WTC11 (cell line): ENCODE measurements at regions not wholly inside any gene's neighbourhood (a gene's known extent, or its start where the extent isn't known, plus 50 kb on each side); places are given as distances from the start of the nearest gene placed in this dataset.

Experiments used
- ATAC-seq: fragments of 200-7000 bp; cut with Tn5 transposase; 2 replicates; pipeline ENCODE4 v1.10.0; 2021; ENCODE audit warnings: mild to moderate bottlenecking, moderate library complexity
- CTCF ChIA-PET: fragments of 300-600 bp; sonication (Branson Sonifier 250); formaldehyde crosslinking; loops from one replicate; lab custom pipeline; 2021; ENCODE audit warnings: antibody characterized with exemption; lab: Charles Lee
- POLR2A ChIA-PET: fragments of 350-600 bp; sonication (Branson Sonifier 250); formaldehyde crosslinking; loops from one replicate; lab custom pipeline; 2021; ENCODE audit warnings: antibody characterized with exemption; lab: Charles Lee
- DNase-seq: peaks from one replicate; pipeline ENCODE4 v3.0.0; 2021; ENCODE audit warnings: low spot score
- H3K27ac Mint-ChIP-seq: 2 replicates; pipeline ENCODE4 v1.8.0; 2021; ENCODE audit warnings: mixed read lengths
- H3K27me3 Mint-ChIP-seq: 2 replicates; pipeline ENCODE4 v1.8.0; 2021; ENCODE audit warnings: low read depth, mild to moderate bottlenecking, moderate library complexity, mixed read lengths
- H3K36me3 Mint-ChIP-seq: 2 replicates; pipeline ENCODE4 v1.8.0; 2021; ENCODE audit warnings: mixed read lengths
- H3K4me1 Mint-ChIP-seq: 2 replicates; pipeline ENCODE4 v1.8.0; 2022; ENCODE audit warnings: mixed read lengths
- H3K4me3 Mint-ChIP-seq: 2 replicates; pipeline ENCODE4 v1.8.0; 2021; ENCODE audit warnings: mild to moderate bottlenecking, moderate library complexity, mixed read lengths
- H3K9me3 Mint-ChIP-seq: 2 replicates; pipeline ENCODE4 v1.8.0; 2021; ENCODE audit warnings: mixed read lengths
- AR ChIP-seq: fragments of 250-450 bp; sonication (Bioruptor Pico); IDR thresholded peaks from 2 replicates; pipeline ENCODE4 v1.9.0; 2021; ENCODE audit warnings: mild to moderate bottlenecking
- ARID4B ChIP-seq: sonication (generic); formaldehyde crosslinking; IDR thresholded peaks from 2 replicates; pipeline ENCODE4 v1.8.0; 2023; ENCODE audit warnings: missing genetic modification reagents, mild to moderate bottlenecking, borderline replicate concordance
- EMX1 ChIP-seq: fragments of 250-450 bp; sonication (Bioruptor Pico); IDR thresholded peaks from 2 replicates; pipeline ENCODE4 v1.8.0; 2021; ENCODE audit warnings: mild to moderate bottlenecking
- FOXJ3 ChIP-seq: sonication (generic); formaldehyde crosslinking; IDR thresholded peaks from 2 replicates; pipeline ENCODE4 v1.9.0; 2021; ENCODE audit warnings: missing genetic modification reagents, mild to moderate bottlenecking, borderline replicate concordance
- FOXP1 ChIP-seq: sonication (generic); formaldehyde crosslinking; IDR thresholded peaks from 2 replicates; pipeline ENCODE4 v1.8.0; 2022; ENCODE audit warnings: missing genetic modification reagents, mild to moderate bottlenecking, moderate library complexity, borderline replicate concordance
- GABPB1 ChIP-seq: sonication (generic); formaldehyde crosslinking; IDR thresholded peaks from 2 replicates; pipeline ENCODE4 v1.8.1; 2023; ENCODE audit warnings: mild to moderate bottlenecking, missing genetic modification reagents
- NR3C1 ChIP-seq: sonication (generic); formaldehyde crosslinking; conservative IDR thresholded peaks from 2 replicates; pipeline ENCODE4 v1.8.1; 2023; ENCODE audit warnings: low read depth, mild to moderate bottlenecking, missing genetic modification reagents
- OVOL2 ChIP-seq: fragments of 250-450 bp; sonication (Bioruptor Pico); IDR thresholded peaks from 2 replicates; pipeline ENCODE4 v1.9.0; 2021; ENCODE audit warnings: mild to moderate bottlenecking, borderline replicate concordance
- PRDM15 ChIP-seq: sonication (generic); formaldehyde crosslinking; IDR thresholded peaks from 2 replicates; pipeline ENCODE4 v1.8.0; 2022; ENCODE audit warnings: missing genetic modification reagents
- SMAD4 ChIP-seq: sonication (generic); formaldehyde crosslinking; IDR thresholded peaks from 2 replicates; pipeline ENCODE4 v1.8.0; 2022; ENCODE audit warnings: mild to moderate bottlenecking, missing genetic modification reagents
- SP1 ChIP-seq: sonication (generic); formaldehyde crosslinking; conservative IDR thresholded peaks from 2 replicates; pipeline ENCODE4 v1.8.1; 2022; ENCODE audit warnings: missing genetic modification reagents
- TEAD1 ChIP-seq: sonication (generic); formaldehyde crosslinking; IDR thresholded peaks from 2 replicates; pipeline ENCODE4 v1.8.0; 2022; ENCODE audit warnings: mild to moderate bottlenecking, missing genetic modification reagents
- TEAD4 ChIP-seq: sonication (generic); formaldehyde crosslinking; IDR thresholded peaks from 2 replicates; pipeline ENCODE4 v1.8.0; 2022; ENCODE audit warnings: mild to moderate bottlenecking, missing genetic modification reagents
- TP53 ChIP-seq: sonication (generic); formaldehyde crosslinking; IDR thresholded peaks from 2 replicates; pipeline ENCODE4 v1.8.1; 2023; ENCODE audit warnings: mild to moderate bottlenecking, missing genetic modification reagents
- ZNF121 ChIP-seq: sonication (generic); formaldehyde crosslinking; IDR thresholded peaks from 2 replicates; pipeline ENCODE4 v1.8.0; 2023; ENCODE audit warnings: missing genetic modification reagents
- ZNF219 ChIP-seq: sonication (generic); formaldehyde crosslinking; IDR thresholded peaks from 2 replicates; pipeline ENCODE4 v1.8.0; 2023; ENCODE audit warnings: missing genetic modification reagents, mild to moderate bottlenecking, borderline replicate concordance
- ZNF317 ChIP-seq: sonication (generic); formaldehyde crosslinking; IDR thresholded peaks from 2 replicates; pipeline ENCODE4 v1.8.1; 2023; ENCODE audit warnings: low read depth, mild to moderate bottlenecking, moderate library complexity, missing genetic modification reagents, borderline replicate concordance
- ZNF396 ChIP-seq: fragments of 250-450 bp; sonication (Bioruptor Pico); IDR thresholded peaks from 2 replicates; pipeline ENCODE4 v1.8.0; 2021; ENCODE audit warnings: mild to moderate bottlenecking, moderate library complexity, borderline replicate concordance
- ZNF671 ChIP-seq: fragments of 250-450 bp; sonication (Bioruptor Pico); IDR thresholded peaks from 2 replicates; pipeline ENCODE4 v1.8.0; 2021; ENCODE audit warnings: mild to moderate bottlenecking

GRCh38 chr6:141946502-141946901 lies 186.2 kb upstream of the GJE1 start:
- no peak for TF ChIP-seq FOXJ3 (CRISPR knock-in tag)
- no peak for TF ChIP-seq AR
- TF ChIP-seq OVOL2 (CRISPR knock-in tag) = no peak
- no peaks in the 10 kb centered on the region for H3K27me3 Mint-ChIP-seq
- H3K4me1 Mint-ChIP-seq = 0 out of 2 replicates have a peak, but pooled peaks cover 4% of the 10 kb centered on the region
- peaks cover 29% of the 10 kb centered on the region for H3K36me3 Mint-ChIP-seq
- DNase-seq = no peak
- ATAC-seq = no peak
- H3K4me3 Mint-ChIP-seq = no peak overlapping the region
- ChIA-PET POLR2A (no interaction called here), CTCF (no interaction called here)
- peaks cover 31% of the 10 kb centered on the region for H3K9me3 Mint-ChIP-seq
- H3K27ac Mint-ChIP-seq = no peak overlapping the region

- DNase-seq (no peak), ATAC-seq (no peak)
- Mint-ChIP-seq H3K9me3 (peaks cover 43% of the 10 kb centered on the region), H3K27ac (no peak overlapping the region), H3K36me3 (peaks cover 42% of the 10 kb centered on the region), H3K4me1 (0 out of 2 replicates have a peak, but pooled peaks cover 4% of the 10 kb centered on the region), H3K4me3 (no peak overlapping the region), H3K27me3 (no peaks in the 10 kb centered on the region)
- ChIA-PET CTCF (no interaction called here), POLR2A (no interaction called here)
- TF ChIP-seq GABPB1 (no peak), TEAD4 (CRISPR knock-in tag) (no peak), ZNF671 (CRISPR knock-in tag) (no peak), TEAD1 (CRISPR knock-in tag) (no peak), ZNF121 (CRISPR knock-in tag) (no peak), SMAD4 (CRISPR knock-in tag) (no peak), NR3C1 (CRISPR knock-in tag) (no peak), ZNF396 (CRISPR knock-in tag) (no peak), ARID4B (CRISPR knock-in tag) (no peak), FOXP1 (CRISPR knock-in tag) (no peak), TP53 (no peak), EMX1 (CRISPR knock-in tag) (no peak), SP1 (CRISPR knock-in tag) (no peak), ZNF317 (CRISPR knock-in tag) (no peak), PRDM15 (CRISPR knock-in tag) (no peak), ZNF219 (no peak)
These were observed 194.1 kb upstream of the GJE1 start for GRCh38 chr6:141938664-141939063.
